ENCODE measurements at regions not wholly inside any gene's neighbourhood (a gene's known extent, or its start where the extent isn't known, plus 50 kb on each side); places are given as distances from the start of the nearest gene placed in this dataset.

GRCh38 chr12:127429551-127430285, 837.3 kb upstream of the TMEM132C start:
- DNase-seq = no peak

GRCh38 chr12:127430401-127430800, 836.6 kb upstream of the TMEM132C start:
- DNase-seq = no peak

- DNase-seq = no peak
Measured at GRCh38 chr12:127431177-127431576, 835.8 kb upstream of the TMEM132C start.

- DNase-seq = no peak
Measured at GRCh38 chr12:127431594-127431993, 835.4 kb upstream of the TMEM132C start.

- DNase-seq = no peak
Measured at GRCh38 chr12:127435439-127435838, 831.5 kb upstream of the TMEM132C start.

- DNase-seq = no peak
Measured at GRCh38 chr12:127438512-127439244, 828.3 kb upstream of the TMEM132C start.

- DNase-seq = peak; percentile 26
Measured at GRCh38 chr12:127445581-127446139, 821.3 kb upstream of the TMEM132C start.

- no peak for DNase-seq
Measured at GRCh38 chr12:127448906-127449305, 818.1 kb upstream of the TMEM132C start.

GRCh38 chr12:127450826-127451225, 816.1 kb upstream of the TMEM132C start:
- DNase-seq = peak; percentile 14

GRCh38 chr12:127455347-127456265, 811.4 kb upstream of the TMEM132C start:
- DNase-seq = no peak

- no peak for DNase-seq
Measured at GRCh38 chr12:127457726-127458125, 809.2 kb upstream of the TMEM132C start.

GRCh38 chr12:127459166-127459565, 807.8 kb upstream of the TMEM132C start:
- DNase-seq = no peak

- no peak for DNase-seq
Measured at GRCh38 chr12:127459687-127460086, 807.3 kb upstream of the TMEM132C start.

GRCh38 chr12:127463237-127463636, 803.7 kb upstream of the TMEM132C start:
- no peak for DNase-seq

- DNase-seq = no peak
Measured at GRCh38 chr12:127469331-127469730, 797.6 kb upstream of the TMEM132C start.

GRCh38 chr12:127473766-127474165, 793.2 kb upstream of the TMEM132C start:
- DNase-seq = no peak

GRCh38 chr12:127479256-127479655, 787.7 kb upstream of the TMEM132C start:
- DNase-seq = no peak

GRCh38 chr12:127480775-127481314, 786.1 kb upstream of the TMEM132C start:
- no peak for DNase-seq

GRCh38 chr12:127482950-127483349, 784.0 kb upstream of the TMEM132C start:
- no peak for DNase-seq

- no peak for DNase-seq
Measured at GRCh38 chr12:127485528-127485927, 781.4 kb upstream of the TMEM132C start.

GRCh38 chr12:127487031-127487430, 779.9 kb upstream of the TMEM132C start:
- no peak for DNase-seq

- no peak for DNase-seq
Measured at GRCh38 chr12:127489061-127489460, 777.9 kb upstream of the TMEM132C start.
